GM18499 (cell line): ENCODE measurements at regions not wholly inside any gene's neighbourhood (a gene's known extent, or its start where the extent isn't known, plus 50 kb on each side); places are given as distances from the start of the nearest gene placed in this dataset.

Experiments used
- ATAC-seq: cut with Tn5 transposase; IDR thresholded peaks from one replicate; pipeline ENCODE4 v1.9.1; 2021; ENCODE audit warnings: moderate number of reproducible peaks; ENCODE audit not compliant: insufficient read depth, unreplicated experiment

DNA sequence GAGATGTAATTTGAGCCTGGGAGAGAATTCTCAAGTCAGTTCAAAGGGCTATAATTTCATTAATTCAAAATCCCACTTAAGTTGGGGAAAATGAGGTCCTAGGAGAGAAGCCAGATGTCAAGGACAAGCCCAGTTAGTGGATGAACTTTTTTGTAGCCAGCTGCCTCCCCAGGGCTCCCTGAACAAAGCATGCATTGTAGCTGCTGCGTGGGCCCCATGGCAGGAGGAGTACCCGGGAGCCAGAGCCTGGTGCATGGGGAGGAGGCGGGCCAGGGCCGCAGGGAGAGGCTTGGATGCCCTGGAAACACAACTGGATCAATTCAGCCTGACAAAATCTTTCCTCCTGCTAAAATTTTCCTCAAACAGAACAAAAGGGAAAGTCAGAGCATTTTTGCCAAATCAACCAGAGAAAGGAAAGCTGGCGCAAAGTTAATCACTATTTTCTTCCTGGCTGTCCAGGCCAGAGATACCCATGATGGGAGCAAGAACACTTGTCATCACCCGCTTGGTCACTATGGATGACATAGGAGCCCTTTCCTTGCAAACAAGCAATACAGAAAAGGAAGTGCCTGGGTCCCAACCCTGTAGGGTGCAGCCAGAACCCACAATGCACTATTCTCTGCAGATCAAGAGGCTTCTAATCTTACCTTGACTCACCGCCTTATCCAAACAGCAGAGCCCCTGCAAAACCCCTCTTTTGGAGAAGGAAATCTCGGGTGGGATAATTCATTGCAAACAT, 248.1 kb upstream of the RAB4A start:
- no peak for ATAC-seq

DNA sequence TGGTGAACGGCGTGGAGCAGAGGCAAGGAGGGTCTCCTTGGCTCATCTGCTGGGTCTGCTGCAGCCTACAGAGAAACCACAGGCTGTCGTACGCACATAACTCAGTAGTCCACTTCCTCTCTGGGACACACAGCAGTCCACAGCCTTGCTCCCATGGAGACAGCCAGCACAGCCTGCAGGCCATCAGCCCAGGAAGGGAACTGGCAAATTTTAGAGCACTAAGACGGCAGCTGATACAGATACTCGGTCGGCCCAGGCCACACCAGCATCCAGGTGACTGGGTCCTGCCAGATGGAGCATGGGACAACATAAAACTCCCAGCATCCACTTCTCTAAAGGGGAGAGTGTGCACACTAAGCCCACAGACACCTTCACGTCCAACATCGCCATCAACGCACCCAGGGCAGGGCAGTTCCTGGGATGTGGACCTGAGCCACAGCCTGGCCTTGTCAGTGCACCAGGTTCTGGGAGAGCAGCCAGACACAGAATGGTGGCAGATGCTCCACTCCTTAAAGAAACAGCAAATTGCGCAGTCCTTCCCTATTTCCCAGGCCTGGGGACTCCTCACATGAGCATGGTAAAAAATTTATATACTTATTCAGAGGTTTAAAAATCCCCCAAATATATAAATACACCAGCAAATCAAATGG, 247.1 kb upstream of the RAB4A start:
- no peak for ATAC-seq

DNA sequence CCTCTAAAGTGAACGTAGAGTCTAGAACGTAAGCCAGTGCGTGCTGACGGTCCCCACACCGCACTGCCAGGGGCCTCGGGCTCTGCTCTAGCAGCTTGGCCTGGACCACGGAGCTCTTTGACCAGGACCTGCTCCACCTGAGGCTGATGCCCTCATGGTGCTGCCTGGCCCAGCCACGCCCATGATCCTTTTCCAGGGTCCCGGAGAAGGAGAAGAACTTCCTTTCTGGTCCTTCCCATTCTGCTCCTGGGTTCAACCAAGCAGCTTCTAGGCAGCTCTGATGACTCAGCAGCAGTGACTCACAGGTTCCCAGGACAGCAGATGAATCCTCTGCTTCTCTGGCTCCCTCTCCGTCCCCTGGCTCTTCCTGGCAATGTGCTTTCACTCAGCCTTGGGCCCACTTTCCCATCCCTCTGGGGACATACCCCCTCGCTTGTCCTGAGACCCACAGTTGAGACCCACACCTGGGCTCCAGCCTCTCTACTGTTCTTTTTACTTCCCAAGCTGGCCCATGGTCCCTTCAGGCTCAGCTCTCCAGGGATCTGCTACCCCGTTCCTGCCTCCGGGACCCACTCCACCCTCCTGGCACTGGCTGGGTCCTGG, 246.3 kb upstream of the RAB4A start:
- ATAC-seq, result no peak

DNA sequence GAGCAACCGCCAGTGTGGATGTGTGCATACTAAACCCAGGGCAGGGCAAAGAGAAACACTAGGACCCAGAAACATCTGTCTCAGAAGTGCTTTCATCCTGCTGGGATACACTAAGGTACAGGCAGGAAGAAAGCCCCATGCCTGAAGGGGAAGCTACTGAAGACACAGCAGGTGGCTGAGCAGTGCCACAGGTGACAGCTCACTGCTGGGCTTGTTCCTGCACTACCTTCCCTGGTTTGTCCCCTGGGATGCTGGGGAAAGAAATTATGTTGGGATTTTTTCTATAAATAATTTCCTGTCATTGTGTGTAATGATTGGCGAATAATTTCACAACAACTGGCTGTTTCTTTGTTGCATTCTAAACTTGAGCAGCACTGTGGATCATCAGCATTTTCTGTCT, 245.3 kb upstream of the RAB4A start:
- ATAC-seq, result no peak

- no peak for ATAC-seq
These were observed 243.8 kb upstream of the RAB4A start for GRCh38 chr1:229027158-229027557.

- ATAC-seq, result no peak
These were observed 243.2 kb upstream of the RAB4A start for GRCh38 chr1:229027622-229028182.

DNA sequence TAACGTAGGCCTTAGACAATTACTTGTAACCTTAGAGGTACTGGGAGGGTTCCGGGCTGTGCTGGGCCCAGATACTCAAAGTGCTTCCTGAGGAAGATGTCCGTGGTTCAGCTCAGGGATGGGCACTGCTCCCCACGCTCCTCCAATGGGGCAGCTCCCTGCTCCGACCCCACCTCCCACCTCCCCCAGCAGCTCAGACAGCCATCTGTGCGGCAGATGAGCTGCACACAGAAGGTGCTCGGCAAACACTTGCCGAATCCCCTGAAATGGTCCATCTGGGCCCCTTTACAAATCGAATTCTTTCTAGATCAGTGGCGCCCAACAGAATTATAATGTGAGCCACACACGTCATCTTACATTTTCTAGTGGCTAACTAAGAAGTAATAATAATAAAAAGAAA, 242.4 kb upstream of the RAB4A start:
- no peak for ATAC-seq

GRCh38 chr1:229028987-229029878, 241.7 kb upstream of the RAB4A start:
- no peak for ATAC-seq

- no peak for ATAC-seq
These were observed 241.1 kb upstream of the RAB4A start for GRCh38 chr1:229029879-229030235.

- ATAC-seq, result no peak
These were observed 240.3 kb upstream of the RAB4A start for GRCh38 chr1:229030630-229031029.

- ATAC-seq, result no peak
These were observed 239.8 kb upstream of the RAB4A start for GRCh38 chr1:229031061-229031460.

DNA sequence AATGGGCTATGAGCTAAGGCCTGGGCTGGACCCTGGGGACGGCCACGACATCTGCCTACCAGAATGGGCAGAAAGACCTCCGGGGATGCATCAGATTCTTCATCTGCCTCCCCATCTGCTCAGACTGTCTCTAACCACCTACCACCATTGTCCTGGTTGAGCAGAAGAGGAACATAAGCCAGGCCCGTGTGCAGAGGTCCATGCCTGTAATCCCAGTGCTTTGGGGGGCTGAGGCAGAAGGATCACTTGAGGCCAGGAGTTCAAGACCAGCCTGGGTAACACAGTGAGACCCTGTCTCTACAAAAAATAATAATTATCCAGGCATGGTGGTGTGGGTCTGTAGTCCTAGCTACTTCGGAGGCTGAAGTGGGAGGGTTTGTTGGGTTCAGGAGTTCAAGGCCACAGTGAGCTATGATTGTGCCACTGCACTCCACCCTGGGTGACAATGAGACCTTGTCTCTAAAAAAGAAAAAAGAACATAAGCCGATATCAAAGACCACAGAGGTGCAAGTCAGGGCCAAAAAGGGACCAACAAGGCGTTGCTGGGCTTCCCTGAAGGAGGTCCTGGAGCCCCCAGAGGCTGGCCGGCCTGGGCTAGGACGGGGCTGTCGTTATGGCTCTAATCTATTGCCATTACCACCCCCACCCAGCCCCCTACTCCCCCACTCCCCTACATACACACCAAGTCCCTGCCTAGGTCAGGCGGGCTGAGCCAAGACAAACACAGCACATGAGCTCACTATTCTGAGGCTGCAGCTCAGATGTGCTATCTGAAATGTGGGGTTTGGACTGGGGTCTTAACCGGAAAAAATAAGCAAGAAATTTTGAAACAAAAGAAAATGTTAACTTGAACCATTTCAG, 239.2 kb upstream of the RAB4A start:
- no peak for ATAC-seq

DNA sequence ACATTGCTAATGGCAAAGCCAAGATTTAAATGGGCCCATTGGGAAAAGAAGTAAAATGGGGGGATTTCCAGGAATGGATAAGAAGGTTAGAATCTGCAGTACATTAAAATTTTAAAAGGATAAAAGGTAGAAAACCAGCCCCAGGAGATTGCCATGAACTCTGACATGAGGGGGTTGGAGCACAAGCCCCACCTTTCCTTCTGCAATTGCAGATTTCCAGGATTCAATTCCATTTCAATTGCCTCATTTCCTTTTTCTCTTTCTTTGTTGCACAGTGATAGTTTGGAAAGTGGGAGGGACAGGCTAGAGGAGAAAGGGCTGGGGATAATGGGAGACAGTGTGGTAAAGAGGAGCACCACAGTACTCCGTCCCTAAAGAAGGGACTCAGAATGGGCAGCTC, 238.5 kb upstream of the RAB4A start:
- no peak for ATAC-seq

DNA sequence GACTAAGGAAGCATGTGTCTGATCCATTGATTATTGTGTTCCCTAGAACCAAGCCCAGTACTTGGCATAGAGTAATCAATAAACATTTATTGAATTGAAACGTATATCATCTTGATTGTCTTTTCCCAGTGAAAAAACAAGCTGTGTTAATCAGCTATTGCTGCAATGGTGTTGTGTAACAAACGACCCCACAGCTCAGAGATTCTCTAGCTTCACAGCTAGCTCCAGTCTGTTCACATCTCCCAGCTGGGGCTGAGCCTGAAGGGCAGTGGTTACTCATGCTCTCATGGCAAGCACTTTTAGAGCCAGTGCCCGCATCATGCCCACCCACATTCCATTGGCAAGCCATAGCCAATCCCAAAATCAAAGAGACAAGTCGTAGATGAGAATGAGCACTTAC, 237.4 kb upstream of the RAB4A start:
- ATAC-seq, result no peak

GRCh38 chr1:229034342-229034741, 236.6 kb upstream of the RAB4A start:
- no peak for ATAC-seq

- no peak for ATAC-seq
These were observed 235.7 kb upstream of the RAB4A start for GRCh38 chr1:229035054-229035747.

- no peak for ATAC-seq
These were observed 235.2 kb upstream of the RAB4A start for GRCh38 chr1:229035748-229036082.

DNA sequence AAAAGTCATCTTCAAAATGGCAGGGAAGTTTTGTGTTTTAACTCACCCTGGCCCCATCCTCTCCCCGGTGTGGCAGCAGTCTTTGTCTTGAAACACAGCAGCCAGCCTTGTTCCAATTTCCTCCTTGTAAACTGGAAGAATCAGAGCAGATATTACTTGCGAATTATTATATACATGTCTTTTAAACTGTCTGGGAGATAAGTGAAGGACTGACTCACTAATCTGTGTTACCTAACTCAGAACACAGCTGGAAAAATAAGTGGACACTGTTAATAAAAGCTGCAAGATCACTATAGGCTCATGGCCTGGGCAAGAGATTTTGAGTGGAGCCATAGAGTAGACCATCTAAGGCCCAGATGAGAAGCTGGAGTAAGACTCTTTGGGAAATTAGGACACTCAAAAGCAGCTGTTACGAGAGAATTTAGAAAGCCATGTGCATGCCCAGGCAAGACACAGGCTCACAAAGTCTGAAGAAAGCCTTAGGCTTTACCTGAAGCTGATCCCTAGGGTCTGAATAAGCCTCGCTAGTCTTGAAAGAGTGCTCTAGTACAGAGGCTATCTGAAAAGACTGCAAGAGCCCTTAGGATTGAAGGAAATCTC, 233.0 kb upstream of the RAB4A start:
- ATAC-seq, result no peak
